HepG2 (cell line): ENCODE measurements at regions not wholly inside any gene's neighbourhood (a gene's known extent, or its start where the extent isn't known, plus 50 kb on each side); places are given as distances from the start of the nearest gene placed in this dataset.

Experiments used
- ATAC-seq: fragments of 200-7000 bp; cut with Tn5 transposase; 3 replicates; pipeline ENCODE4 v1.9.1; 2020; ENCODE audit warnings: mild to moderate bottlenecking, moderate library complexity
- BruUV-seq: library from RNA; stranded (reverse); fragments of 400-500 nt; replicated peaks from 2 replicates; lab custom pipeline; 2021; lab: Mats Ljungman, UMichigan
- CTCF ChIA-PET: fragments of 300-600 bp; formaldehyde crosslinking; extraction: SDS; loops from one replicate; lab custom pipeline; 2021; ENCODE audit warnings: low total read pairs, inconsistent platforms, low intra/inter-chr PET ratio; lab: Yijun Ruan, JAX
- POLR2A ChIA-PET: fragments of 350-600 bp; sonication (Branson Sonifier 250); formaldehyde crosslinking; loops from one replicate; lab custom pipeline; 2020; ENCODE audit warnings: antibody characterized with exemption, inconsistent platforms; lab: Yijun Ruan, JAX
- DNase-seq: peaks from one replicate; pipeline ENCODE4 v3.0.0-alpha.2; 2015; ENCODE audit warnings: low spot score
- FAIRE-seq: peaks from 3 replicates; lab custom pipeline; 2011; peaks lifted over from hg19 to GRCh38; lab: Jason Lieb, UNC
- H2AFZ ChIP-seq: one replicate; pipeline ENCODE4 v1.6.1; 2011; ENCODE audit warnings: low read length, inconsistent platforms
- H3K27ac ChIP-seq: fragments of 300-600 bp; 3 replicates; pipeline ENCODE4 v1.8.0; 2011; ENCODE audit warnings: mixed run types, mild to moderate bottlenecking, mixed read lengths, low read length, inconsistent platforms; ENCODE audit not compliant: insufficient read depth; ENCODE audit errors: extremely low read length
- H3K27me3 ChIP-seq, 2 experiments: fragments of 200-600 bp in 1 of 2; 2 replicates in 1 of 2; 3 replicates in 1 of 2; pipeline versions ENCODE4 v1.6.0 to v1.8.0; 2011; ENCODE audit warnings: low read length in 2 of 2, mild to moderate bottlenecking in 2 of 2, moderate library complexity in 2 of 2, inconsistent platforms in 1 of 2; ENCODE audit not compliant: insufficient read depth in 2 of 2, control insufficient read depth in 1 of 2
- H3K36me3 ChIP-seq, 2 experiments: fragments of 200-600 bp in 1 of 2; replicated peaks in 1 of 2; 2 replicates in 1 of 2; 3 replicates in 1 of 2; pipeline versions ENCODE4 v1.5.1 to v1.8.0; 2011; ENCODE audit warnings: low read length in 2 of 2, inconsistent platforms in 1 of 2; ENCODE audit not compliant: insufficient read depth in 2 of 2, control insufficient read depth in 1 of 2
- H3K4me1 ChIP-seq: 2 replicates; pipeline ENCODE4 v1.5.1; 2012; ENCODE audit warnings: low read length, inconsistent platforms; ENCODE audit not compliant: insufficient read depth
- H3K4me2 ChIP-seq: 2 replicates; pipeline ENCODE4 v1.6.0; 2011; ENCODE audit warnings: low read depth, low read length, inconsistent platforms
- H3K4me3 ChIP-seq, 3 experiments: fragments of 200-600 bp in 1 of 3; sonication (generic), shearing (Covaris generic) in 1 of 3; replicated peaks in 1 of 3; 2 replicates each; pipeline ENCODE4 v1.5.1; 2011 to 2016; ENCODE audit warnings: low read length in 3 of 3, inconsistent platforms in 2 of 3, low read depth in 2 of 3, mild to moderate bottlenecking in 2 of 3, control low read depth in 1 of 3, mixed read lengths in 1 of 3; ENCODE audit not compliant: insufficient read depth in 1 of 3
- H3K79me2 ChIP-seq: one replicate; pipeline ENCODE4 v1.6.1; 2011; ENCODE audit warnings: low read length, inconsistent platforms; ENCODE audit not compliant: insufficient read depth
- H3K9ac ChIP-seq: 2 replicates; pipeline ENCODE4 v1.6.0; 2011; ENCODE audit warnings: mild to moderate bottlenecking, low read depth, low read length, inconsistent platforms; ENCODE audit not compliant: insufficient read depth
- H3K9me3 ChIP-seq: 2 replicates; pipeline ENCODE4 v1.5.1; 2012; ENCODE audit warnings: mild to moderate bottlenecking, low read length
- H4K20me1 ChIP-seq: 2 replicates; pipeline ENCODE4 v1.6.0; 2011; ENCODE audit warnings: inconsistent platforms, mild to moderate bottlenecking, low read length, moderate library complexity; ENCODE audit not compliant: insufficient read depth
- BRF2 ChIP-seq: sonication (generic); formaldehyde crosslinking; IDR thresholded peaks from 2 replicates; pipeline ENCODE4 v1.8.1; 2022; ENCODE audit warnings: mild to moderate bottlenecking, missing genetic modification reagents
- MED1 ChIP-seq: sonication (generic); formaldehyde crosslinking; IDR thresholded peaks from 2 replicates; pipeline ENCODE4 v1.4.0; 2020; ENCODE audit warnings: missing genetic modification reagents
- NR0B2 ChIP-seq: sonication (generic); formaldehyde crosslinking; IDR thresholded peaks from 2 replicates; pipeline ENCODE4 v1.4.0; 2020; ENCODE audit warnings: mild to moderate bottlenecking, missing genetic modification reagents
- ONECUT2 ChIP-seq: sonication (generic); formaldehyde crosslinking; IDR thresholded peaks from 2 replicates; pipeline ENCODE4 v1.4.0; 2020; ENCODE audit warnings: missing genetic modification reagents
- RFX1 ChIP-seq: fragments of 450-650 bp; IDR thresholded peaks from 2 replicates; pipeline ENCODE4 v1.6.1; 2017
- ZBTB20 ChIP-seq: sonication (generic); formaldehyde crosslinking; IDR thresholded peaks from 2 replicates; pipeline ENCODE4 v1.8.1; 2023; ENCODE audit warnings: missing genetic modification reagents, low read depth, mild to moderate bottlenecking, borderline replicate concordance
- ZMAT3 ChIP-seq: sonication (generic); formaldehyde crosslinking; conservative IDR thresholded peaks from 2 replicates; pipeline ENCODE4 v1.7.0; 2021; ENCODE audit warnings: missing genetic modification reagents
- ZMYM3 ChIP-seq: sonication (generic); formaldehyde crosslinking; IDR thresholded peaks from 2 replicates; pipeline ENCODE4 v1.5.1; 2020; ENCODE audit warnings: mild to moderate bottlenecking, missing genetic modification reagents
- ZNF12 ChIP-seq: sonication (generic); formaldehyde crosslinking; IDR thresholded peaks from 2 replicates; pipeline ENCODE4 v1.5.0; 2020; ENCODE audit warnings: missing genetic modification reagents
- ZNF17 ChIP-seq: sonication (generic); formaldehyde crosslinking; IDR thresholded peaks from 2 replicates; pipeline ENCODE4 v1.5.0; 2020; ENCODE audit warnings: mild to moderate bottlenecking, missing genetic modification reagents
- ZNF335 ChIP-seq: sonication (generic); formaldehyde crosslinking; IDR thresholded peaks from 2 replicates; pipeline ENCODE4 v1.4.0; 2020; ENCODE audit warnings: missing genetic modification reagents
- ZNF607 ChIP-seq: sonication (generic); formaldehyde crosslinking; IDR thresholded peaks from 2 replicates; pipeline ENCODE4 v1.5.1; 2020; ENCODE audit warnings: missing genetic modification reagents, mild to moderate bottlenecking, borderline replicate concordance
- ZNF691 ChIP-seq: sonication (generic); formaldehyde crosslinking; IDR thresholded peaks from 2 replicates; pipeline ENCODE4 v1.4.0; 2020; ENCODE audit warnings: missing genetic modification reagents, low read depth, mild to moderate bottlenecking, borderline replicate concordance
- ZNF724P ChIP-seq: sonication (generic); formaldehyde crosslinking; IDR thresholded peaks from 2 replicates; pipeline ENCODE4 v1.8.0; 2022; ENCODE audit warnings: missing genetic modification reagents, borderline replicate concordance
- WGBS: methylation state at CpG from one replicate; pipeline ENCODE4 v1.1.6; 2017; ENCODE audit warnings: low lambda C conversion rate; 5-methylcytosine and 5-hydroxymethylcytosine counted together
- in situ Hi-C: cut with HindIII; loops from 2 replicates; pipeline ENCODE4 v1.10.0; 2017; ENCODE audit warnings: low pct_unique_long_range_greater_than_20kb; ENCODE audit not compliant: extremely low pct_ligation_motif_present
- intact Hi-C: fragments of 100-400 bp; cut with micrococcal nuclease; formaldehyde crosslinking; loops from one replicate; pipeline ENCODE4 v1.10.0; 2022; ENCODE audit not compliant: unreplicated experiment

- no peak for TF ChIP-seq ZNF691 (CRISPR knock-in tag)
Measured at GRCh38 chr1:229836324-229836723, 210.3 kb downstream of the URB2 start (continued).

GRCh38 chr1:229838204-229838603, 212.2 kb downstream of the URB2 start:
- H3K36me3 ChIP-seq, result no peaks in the 10 kb centered on the region
- peaks cover 1 to 5% of the 10 kb centered on the region in 2 experiments; a peak in 1 of 5 replicates for H3K27me3 ChIP-seq
- H3K4me1 ChIP-seq, result peaks cover 5% of the 10 kb centered on the region
- H3K27ac ChIP-seq, result no peak overlapping the region
- FAIRE-seq (no peak), DNase-seq (no peak), ATAC-seq (no peak)
- WGBS, result 55% methylated on average over 7 of the region's 7 CpGs
- no peak overlapping the region for H3K9ac ChIP-seq
- H3K9me3 ChIP-seq, result no peaks in the 10 kb centered on the region
- H2AFZ ChIP-seq, result no peak overlapping the region
- in situ Hi-C loops, result no loop called here
- POLR2A ChIA-PET, result no interaction called here
- no peaks in the 10 kb centered on the region for H3K79me2 ChIP-seq
- intact Hi-C loops, result no loop called here
- BruUV-seq, result no TSS peak
- no peak for TF ChIP-seq ZMAT3 (CRISPR knock-in tag)
- no peak for TF ChIP-seq MED1 (CRISPR knock-in tag)
- no peak for TF ChIP-seq ZNF607 (CRISPR knock-in tag)
- TF ChIP-seq ZNF12, result no peak
- TF ChIP-seq ZNF335 (CRISPR knock-in tag), result no peak
- TF ChIP-seq ZNF17, result no peak
- no peak for TF ChIP-seq ZBTB20
- no peak for TF ChIP-seq ZNF724P (CRISPR knock-in tag)
- no peak for TF ChIP-seq RFX1
- no peak for TF ChIP-seq BRF2 (CRISPR knock-in tag)
- TF ChIP-seq ZMYM3 (CRISPR knock-in tag), result no peak
- no peak for TF ChIP-seq NR0B2
- no peak for TF ChIP-seq ONECUT2
- no peak overlapping the region for H3K4me2 ChIP-seq
- no peak overlapping the region for H3K4me3 ChIP-seq
- no peaks in the 10 kb centered on the region for H4K20me1 ChIP-seq
- CTCF ChIA-PET, result no interaction called here
